ENCODE measurements at regions not wholly inside any gene's neighbourhood (a gene's known extent, or its start where the extent isn't known, plus 50 kb on each side); places are given as distances from the start of the nearest gene placed in this dataset.

DNA sequence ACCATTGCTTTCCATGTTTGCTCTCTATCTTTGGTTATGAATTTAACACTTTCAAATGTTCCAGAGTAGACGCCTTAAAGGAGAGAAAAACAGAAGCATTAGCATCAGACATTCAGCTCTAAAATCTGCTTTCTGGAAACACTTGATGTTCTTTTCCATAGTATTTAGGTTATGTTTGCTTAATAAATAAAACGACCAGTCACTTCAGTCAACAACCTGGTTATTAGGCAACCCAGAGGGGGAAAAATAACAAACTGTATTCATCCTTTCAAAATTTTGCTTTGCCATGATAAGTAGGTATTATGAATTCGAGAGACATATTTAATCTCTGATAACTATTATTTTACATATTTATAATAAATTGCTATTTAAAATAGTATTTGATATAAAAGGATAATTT lies 1044.7 kb downstream of the CDH9 start:
- TF ChIP-seq, protein P1, sequence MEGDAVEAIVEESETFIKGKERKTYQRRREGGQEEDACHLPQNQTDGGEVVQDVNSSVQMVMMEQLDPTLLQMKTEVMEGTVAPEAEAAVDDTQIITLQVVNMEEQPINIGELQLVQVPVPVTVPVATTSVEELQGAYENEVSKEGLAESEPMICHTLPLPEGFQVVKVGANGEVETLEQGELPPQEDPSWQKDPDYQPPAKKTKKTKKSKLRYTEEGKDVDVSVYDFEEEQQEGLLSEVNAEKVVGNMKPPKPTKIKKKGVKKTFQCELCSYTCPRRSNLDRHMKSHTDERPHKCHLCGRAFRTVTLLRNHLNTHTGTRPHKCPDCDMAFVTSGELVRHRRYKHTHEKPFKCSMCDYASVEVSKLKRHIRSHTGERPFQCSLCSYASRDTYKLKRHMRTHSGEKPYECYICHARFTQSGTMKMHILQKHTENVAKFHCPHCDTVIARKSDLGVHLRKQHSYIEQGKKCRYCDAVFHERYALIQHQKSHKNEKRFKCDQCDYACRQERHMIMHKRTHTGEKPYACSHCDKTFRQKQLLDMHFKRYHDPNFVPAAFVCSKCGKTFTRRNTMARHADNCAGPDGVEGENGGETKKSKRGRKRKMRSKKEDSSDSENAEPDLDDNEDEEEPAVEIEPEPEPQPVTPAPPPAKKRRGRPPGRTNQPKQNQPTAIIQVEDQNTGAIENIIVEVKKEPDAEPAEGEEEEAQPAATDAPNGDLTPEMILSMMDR (conservative IDR thresholded peaks at IDR 0.05; ENCODE audit: low read depth, low read length) = no peak
- TF ChIP-seq POLR2A (IDR thresholded peaks at IDR 0.05; ENCODE audit: low read depth, low read length) = no peak
- no peak for TF ChIP-seq SMC3 (IDR thresholded peaks at IDR 0.05; ENCODE audit: low read depth, low read length)
- no peak for TF ChIP-seq RAD21 (IDR thresholded peaks at IDR 0.05; ENCODE audit: low read length)
- no peak for TF ChIP-seq FOS (IDR thresholded peaks at IDR 0.05; ENCODE audit: low read depth, low read length)
- no peak for TF ChIP-seq RCOR1 (IDR thresholded peaks at IDR 0.05; ENCODE audit: insufficient replicate concordance, low read length)
- no peak for TF ChIP-seq RFX5 (IDR thresholded peaks at IDR 0.05; ENCODE audit: low read depth, low read length)
- no peak for TF ChIP-seq BHLHE40 (IDR thresholded peaks at IDR 0.05; ENCODE audit: low read depth, low read length)
- no peak for TF ChIP-seq CEBPB (IDR thresholded peaks at IDR 0.05; ENCODE audit: low read depth, low read length)
- TF ChIP-seq, protein P2, sequence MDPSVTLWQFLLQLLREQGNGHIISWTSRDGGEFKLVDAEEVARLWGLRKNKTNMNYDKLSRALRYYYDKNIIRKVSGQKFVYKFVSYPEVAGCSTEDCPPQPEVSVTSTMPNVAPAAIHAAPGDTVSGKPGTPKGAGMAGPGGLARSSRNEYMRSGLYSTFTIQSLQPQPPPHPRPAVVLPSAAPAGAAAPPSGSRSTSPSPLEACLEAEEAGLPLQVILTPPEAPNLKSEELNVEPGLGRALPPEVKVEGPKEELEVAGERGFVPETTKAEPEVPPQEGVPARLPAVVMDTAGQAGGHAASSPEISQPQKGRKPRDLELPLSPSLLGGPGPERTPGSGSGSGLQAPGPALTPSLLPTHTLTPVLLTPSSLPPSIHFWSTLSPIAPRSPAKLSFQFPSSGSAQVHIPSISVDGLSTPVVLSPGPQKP (IDR thresholded peaks at IDR 0.05; ENCODE audit: borderline replicate concordance, low read depth, low read length) = no peak
- no peak for TF ChIP-seq MAFK (IDR thresholded peaks at IDR 0.05; ENCODE audit: low read depth, low read length)
- TF ChIP-seq MAZ (IDR thresholded peaks at IDR 0.05; ENCODE audit: borderline replicate concordance, low read depth, low read length) = no peak
- no peak for TF ChIP-seq MXI1 (IDR thresholded peaks at IDR 0.05; ENCODE audit: borderline replicate concordance, low read depth, low read length)
- TF ChIP-seq, protein P3, sequence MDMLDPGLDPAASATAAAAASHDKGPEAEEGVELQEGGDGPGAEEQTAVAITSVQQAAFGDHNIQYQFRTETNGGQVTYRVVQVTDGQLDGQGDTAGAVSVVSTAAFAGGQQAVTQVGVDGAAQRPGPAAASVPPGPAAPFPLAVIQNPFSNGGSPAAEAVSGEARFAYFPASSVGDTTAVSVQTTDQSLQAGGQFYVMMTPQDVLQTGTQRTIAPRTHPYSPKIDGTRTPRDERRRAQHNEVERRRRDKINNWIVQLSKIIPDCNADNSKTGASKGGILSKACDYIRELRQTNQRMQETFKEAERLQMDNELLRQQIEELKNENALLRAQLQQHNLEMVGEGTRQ (IDR thresholded peaks at IDR 0.05; ENCODE audit: low read depth, low read length) = no peak

All from IMR-90 (cell line).